Hematopoietic multipotent progenitor cell treated with erythropoietin and hydrocortisone succinate and interleukin-3 and kit ligand, for 15 days (in vitro differentiated cells): ENCODE measurements at regions not wholly inside any gene's neighbourhood (a gene's known extent, or its start where the extent isn't known, plus 50 kb on each side); places are given as distances from the start of the nearest gene placed in this dataset.

ENCODE experiments used
- DNase-seq: peaks from one replicate; pipeline ENCODE4 v3.0.0-alpha.2; 2015; ENCODE audit warnings: low spot score

- no peak for DNase-seq
Measured at GRCh38 chr18:78889250-78889649, 90.4 kb upstream of the SALL3 start.

DNA sequence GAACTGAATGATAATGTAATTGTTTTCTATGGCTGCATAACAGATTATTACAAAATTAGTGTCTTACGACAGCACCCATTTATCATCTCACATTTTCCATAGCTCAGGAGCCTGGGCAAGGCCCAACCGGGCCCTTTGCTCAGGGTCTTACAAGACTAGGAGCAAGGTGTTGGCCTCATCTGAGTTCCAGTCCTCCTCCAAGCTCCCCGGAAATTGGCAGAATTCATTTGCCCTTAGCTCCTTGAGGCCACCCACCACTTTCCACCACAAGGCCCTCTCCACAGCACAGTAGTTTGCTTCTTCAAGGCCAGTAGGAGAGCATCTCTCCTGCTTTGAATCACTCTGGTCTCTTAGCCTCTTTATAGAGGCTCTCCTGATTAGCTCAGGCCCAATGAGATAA, 89.2 kb upstream of the SALL3 start:
- DNase-seq = no peak

DNA sequence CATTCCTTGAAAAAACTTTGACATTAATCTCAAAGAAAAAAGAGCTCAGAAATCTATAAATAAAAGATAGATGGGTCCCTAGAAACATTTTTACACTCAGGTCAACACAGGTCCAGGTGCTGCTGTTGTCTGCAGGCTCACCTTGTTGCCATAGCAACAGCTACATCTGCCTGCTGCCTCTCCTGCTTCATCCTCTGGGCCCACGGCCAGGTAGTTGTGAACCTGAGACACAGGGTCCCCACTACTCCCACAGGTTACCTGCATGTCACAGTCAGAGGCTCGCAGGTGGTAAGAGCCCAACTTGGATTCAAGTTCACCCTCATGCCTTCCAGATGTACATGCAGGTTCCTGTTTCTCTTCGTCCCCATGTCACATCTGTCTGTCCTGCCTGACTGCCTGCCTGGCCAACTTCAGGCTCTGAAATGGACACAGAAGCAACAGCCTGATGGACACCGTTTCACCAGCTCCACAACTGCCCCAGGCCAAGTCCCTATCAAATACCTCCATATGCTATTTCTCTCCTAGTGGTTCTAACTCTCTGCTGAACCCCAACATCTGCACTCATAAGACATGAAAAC, 88.3 kb upstream of the SALL3 start:
- no peak for DNase-seq

GRCh38 chr18:78892177-78892576, 87.4 kb upstream of the SALL3 start:
- no peak for DNase-seq

- no peak for DNase-seq
Measured at GRCh38 chr18:78892721-78893120, 86.9 kb upstream of the SALL3 start.

GRCh38 chr18:78893281-78894032, 86.2 kb upstream of the SALL3 start:
- no peak for DNase-seq

DNA sequence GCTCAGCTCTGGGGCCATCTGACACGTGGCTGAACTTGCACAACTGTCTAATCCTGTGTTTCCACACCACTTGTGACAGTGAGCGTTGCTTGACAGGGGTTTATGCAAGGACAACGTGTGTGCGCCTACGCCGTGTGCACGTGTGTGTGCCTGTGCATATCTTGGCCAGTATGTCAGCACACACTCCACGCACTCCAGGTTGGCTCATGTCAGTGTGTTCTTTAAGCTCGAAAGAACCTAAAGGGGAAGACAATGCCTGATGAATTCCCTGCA, 85.6 kb upstream of the SALL3 start:
- no peak for DNase-seq

DNA sequence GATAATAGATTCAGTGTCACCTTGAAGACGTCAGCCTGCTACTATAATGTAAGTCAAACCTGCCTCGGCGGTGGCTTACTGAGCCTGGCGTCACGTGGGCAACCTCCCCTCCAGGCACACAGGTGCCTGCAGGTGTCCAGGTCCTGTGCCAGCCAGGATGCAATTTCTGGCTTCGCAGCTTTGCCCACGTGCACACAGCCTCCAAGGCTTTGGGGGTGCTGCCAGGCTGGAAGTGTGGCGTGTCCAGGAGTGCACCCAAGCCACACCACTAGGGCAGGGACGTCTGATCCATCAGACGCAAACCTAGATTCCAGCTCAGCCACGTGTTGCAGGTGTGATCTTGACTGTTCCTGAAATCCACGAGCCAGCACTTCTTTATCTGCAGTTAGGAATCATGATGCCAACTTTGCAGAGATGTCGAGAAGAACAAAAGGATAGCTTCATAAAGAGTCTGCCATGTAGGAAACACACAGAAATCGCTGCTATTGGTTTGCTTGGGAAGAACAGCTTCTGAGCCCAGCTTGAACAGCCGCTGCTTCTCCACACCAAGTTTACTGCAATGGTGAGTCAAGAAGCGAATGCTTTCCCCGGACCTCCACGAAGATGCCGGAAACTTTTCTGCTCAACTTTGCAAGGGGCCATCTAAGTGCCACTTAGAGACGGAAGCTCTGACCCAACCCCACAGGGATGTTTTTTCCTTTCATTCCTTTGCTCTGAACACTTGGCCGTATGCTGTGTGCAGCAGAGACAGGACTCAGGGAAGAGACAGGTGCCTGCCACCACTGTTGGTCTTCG, 84.2 kb upstream of the SALL3 start:
- DNase-seq = no peak

DNA sequence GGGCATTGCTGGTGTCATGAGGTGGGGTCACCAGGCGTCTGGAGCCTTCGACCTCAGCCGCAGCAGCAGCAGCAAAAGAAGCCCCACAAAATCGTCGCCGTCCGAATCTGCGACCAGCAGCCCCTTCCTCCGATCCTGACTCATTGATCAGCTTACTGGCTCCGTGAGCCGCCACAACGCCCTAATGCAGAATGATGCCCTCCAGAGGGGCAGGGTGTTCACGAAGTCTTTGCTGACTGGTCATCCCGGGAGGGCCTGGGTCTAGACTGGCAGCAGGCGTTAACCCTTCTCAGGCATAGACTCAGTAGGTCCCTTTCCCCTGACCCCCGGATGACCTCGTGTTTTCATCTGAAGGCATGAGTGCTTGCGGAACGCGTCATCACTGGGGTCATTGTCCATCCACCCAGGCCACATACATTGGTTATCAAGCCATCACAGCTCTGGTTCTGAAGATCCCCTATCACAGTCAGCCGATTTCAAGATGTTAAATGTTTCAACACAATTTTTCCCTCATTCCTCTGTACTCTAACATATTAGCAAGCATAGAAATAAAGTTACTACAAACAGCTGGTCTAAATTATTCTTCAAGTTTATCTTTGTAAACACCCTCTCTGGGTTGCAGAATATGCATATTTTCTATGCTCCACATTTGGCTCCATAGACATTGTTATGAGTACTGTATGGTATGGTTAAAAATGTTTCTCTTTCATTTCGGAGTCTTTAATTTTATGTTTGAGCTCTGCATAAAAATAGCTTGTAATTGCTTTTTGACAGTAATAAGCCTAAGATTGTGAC, 83.3 kb upstream of the SALL3 start:
- DNase-seq = no peak

DNA sequence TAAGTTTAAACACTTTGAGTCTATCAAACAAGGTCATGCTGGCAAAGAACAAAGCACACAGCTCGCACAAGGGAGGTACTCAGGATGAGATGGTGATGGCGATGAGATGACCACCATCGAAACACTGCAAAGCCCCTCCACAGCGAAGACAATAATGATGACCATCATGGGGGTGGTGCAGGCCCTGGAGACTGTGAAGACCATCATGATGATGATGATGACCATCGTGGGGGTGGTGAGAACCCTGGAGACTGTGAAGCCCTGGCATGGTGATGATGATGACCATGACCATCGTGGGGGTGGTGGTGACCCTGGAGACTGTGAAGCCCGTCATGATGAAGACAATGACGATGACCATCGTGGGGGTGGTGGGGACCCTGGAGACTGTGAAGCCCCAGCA, 81.6 kb upstream of the SALL3 start:
- no peak for DNase-seq

DNA sequence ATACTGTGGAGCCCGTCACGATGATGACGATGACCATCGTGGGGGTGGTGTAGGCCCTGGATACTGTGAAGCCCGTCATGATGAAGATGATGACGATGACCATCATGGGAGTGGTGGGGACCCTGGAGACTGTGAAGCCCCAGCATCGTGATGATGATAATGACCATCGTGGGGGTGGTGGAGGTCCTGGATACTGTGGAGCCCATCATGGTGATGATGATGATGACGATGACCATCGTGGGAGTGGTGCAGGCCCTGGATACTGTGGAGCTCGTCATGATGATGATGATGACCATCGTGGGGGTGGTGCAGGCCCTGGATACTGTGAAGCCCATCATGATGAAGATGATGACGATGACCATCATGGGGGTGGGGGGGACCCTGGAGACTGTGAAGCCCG, 81.0 kb upstream of the SALL3 start:
- DNase-seq = no peak

GRCh38 chr18:78899241-78899640, 80.4 kb upstream of the SALL3 start:
- DNase-seq = no peak

DNA sequence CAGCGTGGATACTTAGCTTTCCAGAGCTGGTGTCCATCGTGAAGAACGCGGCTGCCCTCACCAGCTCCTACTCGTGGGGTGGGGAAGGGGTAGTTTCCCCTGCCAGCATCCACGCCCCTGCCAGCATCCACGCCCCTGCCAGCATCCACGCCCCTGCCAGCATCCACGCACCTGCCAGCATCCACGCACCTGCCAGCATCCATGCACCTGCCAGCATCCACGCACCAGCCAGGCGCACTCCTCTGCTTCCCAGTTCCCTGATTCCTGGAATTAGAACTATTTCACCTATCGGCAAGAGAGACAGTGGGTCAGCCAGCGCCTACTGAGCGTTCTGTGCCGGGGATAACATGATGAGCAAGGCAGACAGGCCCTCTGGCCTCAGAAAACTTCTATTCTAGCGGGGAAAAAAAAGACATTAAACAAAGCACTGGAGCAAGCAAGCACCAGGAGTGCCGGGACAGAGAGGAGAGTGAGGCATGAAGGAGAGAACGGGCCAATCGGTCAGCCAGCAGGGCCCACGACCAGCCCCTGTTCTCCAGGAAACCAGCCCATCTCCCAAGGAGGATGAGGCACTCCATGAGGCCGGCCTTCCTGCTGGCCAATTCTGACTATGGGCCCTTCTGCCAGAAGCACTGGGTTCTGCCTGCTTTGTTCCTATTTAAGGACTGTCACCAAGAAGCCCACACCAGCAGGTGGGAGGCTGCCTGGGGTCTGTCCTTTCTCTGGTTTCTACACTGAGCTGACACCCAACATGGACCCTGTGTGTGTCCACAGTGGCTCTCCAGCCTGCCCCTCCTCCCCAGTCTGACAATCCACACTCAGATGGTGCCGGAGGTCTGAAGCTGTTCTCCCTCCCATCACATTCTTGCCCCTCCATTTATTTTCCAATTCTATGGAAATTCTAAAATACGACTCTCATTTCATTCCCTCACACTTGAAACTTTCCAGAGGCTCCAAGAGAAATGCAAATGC, 78.4 kb upstream of the SALL3 start:
- DNase-seq = no peak

DNA sequence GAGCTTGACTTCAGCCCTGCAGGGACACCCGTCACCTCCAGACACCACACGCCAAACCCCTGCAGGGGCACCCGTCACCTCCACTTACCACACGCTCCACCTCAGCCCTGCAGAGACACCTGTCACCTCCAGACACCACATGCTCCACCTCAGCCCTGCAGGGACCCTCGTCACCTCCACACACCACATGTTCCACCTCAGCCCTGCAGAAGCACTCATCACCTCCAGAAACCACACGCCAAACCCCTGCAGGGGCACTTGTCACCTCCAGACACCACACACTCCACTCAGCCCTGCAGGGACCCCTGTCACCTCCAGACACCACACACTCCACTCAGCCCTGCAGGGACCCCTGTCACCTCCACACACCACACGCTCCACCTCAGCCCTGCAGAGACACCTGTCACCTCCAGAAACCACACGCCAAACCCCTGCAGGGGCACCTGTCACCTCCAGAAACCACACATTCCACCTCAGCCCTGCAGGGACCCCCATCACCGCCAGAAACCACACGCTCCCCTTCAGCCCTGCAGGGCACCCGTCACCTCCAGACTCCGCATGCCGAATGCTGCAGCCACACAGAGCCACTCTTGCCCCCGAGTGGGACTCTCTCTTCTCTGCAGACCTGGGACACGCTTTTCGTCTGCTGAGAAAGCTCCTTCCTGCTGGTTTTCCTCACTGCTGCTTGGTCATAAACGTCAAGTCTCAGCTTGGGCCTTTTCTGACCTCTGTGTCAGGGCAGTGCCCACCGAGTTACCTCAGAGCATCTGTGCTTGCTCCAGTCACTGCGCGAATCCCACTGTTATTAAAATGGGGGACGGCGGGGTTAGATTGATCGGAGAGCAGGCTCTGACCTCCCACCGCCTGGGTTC, 77.5 kb upstream of the SALL3 start:
- DNase-seq = no peak

- DNase-seq = no peak
Measured at GRCh38 chr18:78902795-78903435, 76.7 kb upstream of the SALL3 start.

DNA sequence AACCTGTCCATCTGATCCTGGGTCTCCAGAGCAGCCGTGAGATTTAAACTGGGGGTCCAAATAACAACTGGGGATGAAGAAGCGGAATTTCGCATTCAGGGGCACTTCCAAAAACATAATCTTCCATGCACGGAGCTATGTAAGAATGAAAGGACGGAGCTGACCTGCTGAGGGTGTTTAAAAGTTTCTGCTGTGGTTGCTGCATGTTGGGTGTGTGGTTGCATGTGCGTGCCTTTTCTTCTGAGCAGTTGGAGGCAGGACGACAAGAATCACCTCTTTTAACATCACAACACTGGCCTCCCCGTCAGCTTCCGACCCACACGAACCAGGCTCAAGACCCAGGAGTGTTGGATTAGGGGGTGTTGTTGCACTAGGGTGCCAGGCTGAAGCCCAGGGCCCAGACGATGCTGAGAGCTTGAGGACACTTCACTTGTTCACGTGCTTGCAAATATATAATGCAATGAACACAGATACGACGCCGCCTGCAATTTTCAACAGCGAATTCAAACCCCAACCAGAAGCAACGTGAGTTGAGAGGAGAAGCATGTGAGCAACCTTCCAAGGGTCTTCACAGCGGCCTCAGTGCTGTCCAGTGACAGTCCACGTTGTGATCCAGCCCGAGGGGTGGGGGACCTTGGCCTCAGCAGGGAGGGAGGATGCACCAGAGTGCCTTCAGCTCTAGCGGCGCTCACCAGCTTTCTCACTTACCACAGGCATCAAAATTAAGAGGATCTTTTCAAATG, 76.0 kb upstream of the SALL3 start:
- no peak for DNase-seq

DNA sequence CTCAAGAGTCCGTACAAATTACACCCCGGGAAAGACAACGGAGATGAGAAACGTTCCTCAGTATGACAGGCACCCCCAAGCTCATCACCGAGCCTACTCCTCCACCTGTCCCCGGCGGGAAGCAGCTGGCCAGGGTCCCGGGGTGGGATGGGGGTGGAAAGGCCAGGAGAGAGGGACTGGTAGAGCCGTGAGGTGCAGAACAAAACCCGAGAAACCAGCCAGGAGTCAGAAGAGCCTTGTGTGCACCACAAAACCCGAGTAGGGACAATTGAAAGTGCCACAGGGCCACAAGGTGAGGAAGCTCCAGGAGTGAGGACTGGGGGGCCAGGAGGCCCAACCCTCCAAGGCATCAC, 75.5 kb upstream of the SALL3 start:
- no peak for DNase-seq

DNA sequence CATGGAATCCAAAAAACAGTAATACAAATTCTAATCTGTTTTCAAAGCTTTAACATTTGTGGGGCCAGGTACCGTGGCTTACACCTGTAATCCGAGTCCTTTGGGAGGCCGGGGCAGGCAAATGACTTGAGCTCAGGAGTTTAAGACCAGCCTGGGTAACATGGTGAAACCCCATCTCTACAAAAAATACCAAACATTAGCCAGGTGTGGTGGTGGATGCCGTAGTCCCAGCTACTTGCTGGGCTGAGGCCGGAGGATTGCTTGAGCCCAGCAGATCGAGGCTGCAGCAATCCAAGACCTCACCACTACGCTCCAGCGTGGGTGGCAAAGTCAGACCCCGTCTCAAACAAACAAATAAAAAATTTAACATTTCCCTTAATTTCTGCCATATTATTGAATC, 74.3 kb upstream of the SALL3 start:
- no peak for DNase-seq

- no peak for DNase-seq
Measured at GRCh38 chr18:78906066-78906465, 73.6 kb upstream of the SALL3 start.
